ENCODE measurements at regions not wholly inside any gene's neighbourhood (a gene's known extent, or its start where the extent isn't known, plus 50 kb on each side); places are given as distances from the start of the nearest gene placed in this dataset.
"Not testable (repeated sequence)": the region's sequence is repeated elsewhere in the genome, so short reads cannot be mapped to it uniquely, and the experiment has no call there.

- no peaks in the 10 kb centered on the region for H4K20me1 ChIP-seq (ENCODE audit: insufficient read depth, low read depth, low read length)
- no peaks in the 10 kb centered on the region for H3K27me3 ChIP-seq (ENCODE audit: low read length)
- no peaks in the 10 kb centered on the region for H3K4me1 ChIP-seq (ENCODE audit: low read length)
- H3K79me2 ChIP-seq (ENCODE audit: low read length) = no peaks in the 10 kb centered on the region
- H3K4me3 ChIP-seq (ENCODE audit: low read length) = no peak overlapping the region
- DNase-seq = no peak
- H3K9me2 ChIP-seq (replicated peaks; ENCODE audit: insufficient read depth, low read length) = no peaks in the 10 kb centered on the region
- H3K4me2 ChIP-seq (ENCODE audit: low read depth, low read length, poor library complexity, severe bottlenecking) = no peak overlapping the region
- H3K9me3 ChIP-seq (ENCODE audit: low read length) = no peaks in the 10 kb centered on the region
- H3K27ac ChIP-seq (ENCODE audit: low read length) = no peak overlapping the region
- H3K9ac ChIP-seq (ENCODE audit: low read length) = no peak overlapping the region
- H2AFZ ChIP-seq (ENCODE audit: low read length) = no peak overlapping the region
- H3K36me3 ChIP-seq (ENCODE audit: insufficient read depth, low read length) = no peaks in the 10 kb centered on the region
Observed at GRCh38 chr5:53403758-53404157, 76.7 kb upstream of the FST start.

- Histone ChIP-seq H3K9me2 (replicated peaks; ENCODE audit: insufficient read depth, low read length) (no peaks in the 10 kb centered on the region), H3K4me2 (ENCODE audit: low read depth, low read length, poor library complexity, severe bottlenecking) (no peak overlapping the region), H3K4me1 (ENCODE audit: low read length) (no peaks in the 10 kb centered on the region), H3K27me3 (ENCODE audit: low read length) (no peaks in the 10 kb centered on the region), H3K9me3 (ENCODE audit: low read length) (no peaks in the 10 kb centered on the region), H2AFZ (ENCODE audit: low read length) (no peak overlapping the region), H3K79me2 (ENCODE audit: low read length) (no peaks in the 10 kb centered on the region), H3K4me3 (ENCODE audit: low read length) (no peak overlapping the region), H4K20me1 (ENCODE audit: insufficient read depth, low read depth, low read length) (no peaks in the 10 kb centered on the region), H3K9ac (ENCODE audit: low read length) (no peak overlapping the region), H3K36me3 (ENCODE audit: insufficient read depth, low read length) (no peaks in the 10 kb centered on the region), H3K27ac (ENCODE audit: low read length) (no peak overlapping the region)
- no peak for DNase-seq
Observed at GRCh38 chr5:53405396-53405795, 75.0 kb upstream of the FST start.

- DNase-seq = no peak
- no peak overlapping the region for H3K4me2 ChIP-seq (ENCODE audit: low read depth, low read length, poor library complexity, severe bottlenecking)
- no peaks in the 10 kb centered on the region for H3K9me2 ChIP-seq (replicated peaks; ENCODE audit: insufficient read depth, low read length)
- no peak overlapping the region for H3K27ac ChIP-seq (ENCODE audit: low read length)
- H4K20me1 ChIP-seq (ENCODE audit: insufficient read depth, low read depth, low read length) = no peaks in the 10 kb centered on the region
- H3K27me3 ChIP-seq (ENCODE audit: low read length) = no peaks in the 10 kb centered on the region
- no peaks in the 10 kb centered on the region for H3K79me2 ChIP-seq (ENCODE audit: low read length)
- H3K4me1 ChIP-seq (ENCODE audit: low read length) = no peaks in the 10 kb centered on the region
- no peaks in the 10 kb centered on the region for H3K36me3 ChIP-seq (ENCODE audit: insufficient read depth, low read length)
- H3K9ac ChIP-seq (ENCODE audit: low read length) = no peak overlapping the region
- H3K4me3 ChIP-seq (ENCODE audit: low read length) = no peak overlapping the region
- no peaks in the 10 kb centered on the region for H3K9me3 ChIP-seq (ENCODE audit: low read length)
- H2AFZ ChIP-seq (ENCODE audit: low read length) = no peak overlapping the region
Observed at GRCh38 chr5:53406630-53407316, 73.7 kb upstream of the FST start.

GRCh38 chr5:53407373-53407772, 73.1 kb upstream of the FST start:
- Histone ChIP-seq H3K4me2 (ENCODE audit: low read depth, low read length, poor library complexity, severe bottlenecking) (no peak overlapping the region), H3K27me3 (ENCODE audit: low read length) (no peaks in the 10 kb centered on the region), H2AFZ (ENCODE audit: low read length) (no peak overlapping the region), H3K9me2 (replicated peaks; ENCODE audit: insufficient read depth, low read length) (no peaks in the 10 kb centered on the region), H3K9ac (ENCODE audit: low read length) (no peak overlapping the region), H3K36me3 (ENCODE audit: insufficient read depth, low read length) (no peaks in the 10 kb centered on the region), H3K4me3 (ENCODE audit: low read length) (no peak overlapping the region), H4K20me1 (ENCODE audit: insufficient read depth, low read depth, low read length) (no peaks in the 10 kb centered on the region), H3K79me2 (ENCODE audit: low read length) (no peaks in the 10 kb centered on the region), H3K4me1 (ENCODE audit: low read length) (no peaks in the 10 kb centered on the region), H3K9me3 (ENCODE audit: low read length) (no peaks in the 10 kb centered on the region), H3K27ac (ENCODE audit: low read length) (no peak overlapping the region)
- DNase-seq = no peak

DNA sequence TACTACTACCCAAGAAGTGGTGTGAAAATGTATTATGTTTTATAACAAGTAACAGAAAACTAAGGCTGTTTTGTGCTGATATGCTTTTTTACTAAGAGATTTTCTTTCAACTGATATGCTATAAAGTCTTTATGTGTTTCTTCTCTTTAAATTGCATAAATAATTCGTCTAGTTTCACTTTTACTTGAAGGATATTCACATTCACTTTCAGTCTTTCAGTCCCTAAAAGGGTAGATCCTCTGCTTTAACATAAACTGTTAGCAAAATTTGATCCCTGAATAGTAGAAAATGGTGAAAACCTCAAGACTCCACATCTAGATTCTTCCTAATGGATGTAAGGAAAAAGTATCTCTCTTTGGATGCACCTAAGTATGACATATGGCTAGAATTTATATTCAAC, 69.0 kb upstream of the FST start:
- H3K9ac ChIP-seq (ENCODE audit: low read length) = no peak overlapping the region
- no peak overlapping the region for H3K27ac ChIP-seq (ENCODE audit: low read length)
- H3K79me2 ChIP-seq (ENCODE audit: low read length) = no peaks in the 10 kb centered on the region
- H3K9me2 ChIP-seq (replicated peaks; ENCODE audit: insufficient read depth, low read length) = no peaks in the 10 kb centered on the region
- no peaks in the 10 kb centered on the region for H3K27me3 ChIP-seq (ENCODE audit: low read length)
- no peaks in the 10 kb centered on the region for H3K36me3 ChIP-seq (ENCODE audit: insufficient read depth, low read length)
- no peak for DNase-seq
- H3K4me3 ChIP-seq (ENCODE audit: low read length) = no peak overlapping the region
- H4K20me1 ChIP-seq (ENCODE audit: insufficient read depth, low read depth, low read length) = no peaks in the 10 kb centered on the region
- H3K4me1 ChIP-seq (ENCODE audit: low read length) = no peaks in the 10 kb centered on the region
- no peak overlapping the region for H3K4me2 ChIP-seq (ENCODE audit: low read depth, low read length, poor library complexity, severe bottlenecking)
- no peaks in the 10 kb centered on the region for H3K9me3 ChIP-seq (ENCODE audit: low read length)
- no peak overlapping the region for H2AFZ ChIP-seq (ENCODE audit: low read length)

DNA sequence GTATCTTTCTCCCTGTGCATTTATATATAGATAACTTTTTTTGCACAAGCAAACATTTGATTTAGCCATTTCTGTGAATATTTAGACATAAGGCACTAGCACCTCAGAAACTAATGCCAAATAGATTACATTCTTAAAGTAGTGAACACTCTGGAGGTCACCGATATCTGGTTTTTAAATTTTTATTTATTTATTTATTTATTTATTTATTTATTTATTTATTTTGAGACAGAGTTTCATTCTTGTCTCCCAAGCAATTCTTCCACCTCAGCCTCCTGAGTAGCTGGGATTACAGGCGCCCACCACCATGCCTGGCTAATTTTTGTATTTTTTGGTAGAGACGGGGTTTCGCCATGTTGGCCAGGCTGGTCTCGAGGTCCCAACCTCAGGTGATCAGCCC, 67.9 kb upstream of the FST start:
- not testable (repeated sequence) for DNase-seq; H3K4me2 ChIP-seq (ENCODE audit: low read depth, low read length, poor library complexity, severe bottlenecking); H3K27ac ChIP-seq (ENCODE audit: low read length); H3K9ac ChIP-seq (ENCODE audit: low read length); H3K27me3 ChIP-seq (ENCODE audit: low read length); H3K4me3 ChIP-seq (ENCODE audit: low read length); H3K9me2 ChIP-seq (replicated peaks; ENCODE audit: insufficient read depth, low read length); H3K4me1 ChIP-seq (ENCODE audit: low read length); H2AFZ ChIP-seq (ENCODE audit: low read length); H3K9me3 ChIP-seq (ENCODE audit: low read length); H3K36me3 ChIP-seq (ENCODE audit: insufficient read depth, low read length); H4K20me1 ChIP-seq (ENCODE audit: insufficient read depth, low read depth, low read length); H3K79me2 ChIP-seq (ENCODE audit: low read length)

DNA sequence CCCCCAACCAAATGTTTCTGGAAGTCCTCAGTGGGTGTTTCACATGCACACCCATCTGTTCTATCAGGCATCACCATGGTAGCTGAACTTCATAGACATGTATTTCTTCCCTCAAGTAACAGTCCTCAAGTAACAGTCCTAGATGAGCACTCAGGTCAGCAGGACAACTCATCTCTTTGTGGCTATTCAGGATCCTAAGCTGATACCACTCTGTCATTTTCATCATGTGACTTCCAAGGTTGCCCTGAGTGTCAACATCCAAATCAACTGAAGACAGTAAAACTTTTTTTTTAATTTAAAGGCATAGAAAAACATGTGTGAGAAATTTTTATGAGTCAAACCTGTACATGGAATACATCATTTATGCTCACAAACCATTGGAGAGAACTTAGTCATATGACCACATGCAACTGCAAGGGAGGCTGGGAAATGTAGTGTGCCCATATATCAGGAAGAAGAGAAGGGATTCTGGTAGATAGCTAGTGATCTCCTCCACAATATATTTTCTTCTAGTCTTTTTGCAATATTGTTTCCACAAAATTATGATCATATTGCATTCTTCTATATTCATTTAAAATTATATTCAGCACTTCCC, 64.2 kb upstream of the FST start:
- Histone ChIP-seq H3K36me3 (ENCODE audit: insufficient read depth, low read length) (no peaks in the 10 kb centered on the region), H3K27me3 (ENCODE audit: low read length) (no peaks in the 10 kb centered on the region), H3K79me2 (ENCODE audit: low read length) (no peaks in the 10 kb centered on the region), H2AFZ (ENCODE audit: low read length) (no peak overlapping the region), H3K9me3 (ENCODE audit: low read length) (no peaks in the 10 kb centered on the region), H3K4me3 (ENCODE audit: low read length) (no peak overlapping the region), H4K20me1 (ENCODE audit: insufficient read depth, low read depth, low read length) (no peaks in the 10 kb centered on the region), H3K4me2 (ENCODE audit: low read depth, low read length, poor library complexity, severe bottlenecking) (no peak overlapping the region), H3K9me2 (replicated peaks; ENCODE audit: insufficient read depth, low read length) (no peaks in the 10 kb centered on the region), H3K4me1 (ENCODE audit: low read length) (no peaks in the 10 kb centered on the region), H3K27ac (ENCODE audit: low read length) (no peak overlapping the region), H3K9ac (ENCODE audit: low read length) (no peak overlapping the region)
- DNase-seq = peak; percentile 48

DNA sequence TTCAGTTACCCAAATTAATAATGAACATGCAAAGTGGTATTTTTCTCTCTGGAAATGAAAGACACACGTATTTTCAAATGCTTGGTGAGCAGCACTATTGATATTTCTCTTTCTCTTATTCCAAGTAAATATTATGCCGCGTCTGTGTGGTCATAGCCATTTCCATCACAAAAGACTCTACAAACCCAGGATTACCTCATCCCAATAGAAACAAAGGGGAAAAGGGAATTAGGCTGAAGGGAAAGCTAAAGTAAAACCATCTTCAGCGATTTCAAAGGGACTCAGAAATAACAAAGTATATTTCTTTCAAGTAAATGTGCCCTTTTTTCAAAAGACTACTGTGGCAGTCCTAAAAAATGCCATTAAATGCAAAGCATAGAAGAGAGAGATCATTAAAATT, 62.0 kb upstream of the FST start:
- Histone ChIP-seq H3K4me3 (ENCODE audit: low read length) (no peak overlapping the region), H2AFZ (ENCODE audit: low read length) (no peak overlapping the region), H3K27me3 (ENCODE audit: low read length) (no peaks in the 10 kb centered on the region), H3K79me2 (ENCODE audit: low read length) (no peaks in the 10 kb centered on the region), H3K36me3 (ENCODE audit: insufficient read depth, low read length) (no peaks in the 10 kb centered on the region), H3K9ac (ENCODE audit: low read length) (no peak overlapping the region), H3K4me2 (ENCODE audit: low read depth, low read length, poor library complexity, severe bottlenecking) (no peak overlapping the region), H3K4me1 (ENCODE audit: low read length) (no peaks in the 10 kb centered on the region), H3K9me2 (replicated peaks; ENCODE audit: insufficient read depth, low read length) (no peaks in the 10 kb centered on the region), H3K9me3 (ENCODE audit: low read length) (no peaks in the 10 kb centered on the region), H4K20me1 (ENCODE audit: insufficient read depth, low read depth, low read length) (no peaks in the 10 kb centered on the region), H3K27ac (ENCODE audit: low read length) (no peak overlapping the region)
- no peak for DNase-seq

All from Karpas-422 (cell line).